ENCODE measurements at regions not wholly inside any gene's neighbourhood (a gene's known extent, or its start where the extent isn't known, plus 50 kb on each side); places are given as distances from the start of the nearest gene placed in this dataset.

DNA sequence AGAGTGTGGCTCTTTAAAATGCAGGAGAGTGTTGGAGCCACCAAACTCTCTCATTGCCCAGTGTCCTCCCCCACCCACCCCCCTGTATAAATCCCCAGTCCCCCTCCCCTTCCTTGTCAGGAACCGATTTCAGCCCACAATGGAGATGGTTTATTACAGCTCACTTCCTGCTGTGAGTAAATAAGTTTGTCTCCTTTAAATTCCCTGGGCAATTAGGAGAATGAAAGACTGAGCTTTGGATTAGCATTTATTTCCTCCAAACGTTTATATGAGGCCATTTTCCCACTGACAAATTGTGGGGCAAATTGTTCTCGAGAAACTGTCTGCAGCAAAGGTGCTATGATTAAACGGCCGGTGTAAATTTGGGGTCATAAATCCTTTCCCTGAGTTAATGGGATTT lies 128.8 kb downstream of the DHX35 start:
- Histone ChIP-seq H3K79me2 (ENCODE audit: control insufficient read depth, insufficient read depth, low read length) (no peaks in the 10 kb centered on the region), H3K36me3 (ENCODE audit: control insufficient read depth in 2 of 2, extremely low read depth in 1 of 2, insufficient read depth in 2 of 2, low read length in 2 of 2) (no peaks in the 10 kb centered on the region), H3K4me2 (ENCODE audit: insufficient read depth, low read length) (no peak overlapping the region), H2AFZ (ENCODE audit: low read depth, low read length) (no peak overlapping the region), H3K27me3 (ENCODE audit: control insufficient read depth in 2 of 2, insufficient read depth in 2 of 2, low read length in 2 of 2) (peaks cover 0 to 1% of the 10 kb centered on the region in 2 experiments), H3K9me3 (replicated peaks; ENCODE audit: control insufficient read depth, insufficient read depth, low read length) (no peaks in the 10 kb centered on the region), H3K9me1 (replicated peaks; ENCODE audit: control insufficient read depth, extremely low read depth, insufficient read depth, low read length) (no peaks in the 10 kb centered on the region), H4K20me1 (replicated peaks; ENCODE audit: control insufficient read depth, extremely low read depth, insufficient read depth, low read length) (no peaks in the 10 kb centered on the region), H3K4me1 (ENCODE audit: control insufficient read depth, extremely low read depth, insufficient read depth, low read length) (no peaks in the 10 kb centered on the region), H3K4me3 (replicated peaks in 1 of 3; ENCODE audit: insufficient read depth in 1 of 3, low read depth in 1 of 3, low read length in 3 of 3) (no peak overlapping the region), H3K27ac (ENCODE audit: insufficient read depth, low read depth, low read length) (no peak overlapping the region), H3K9ac (replicated peaks; ENCODE audit: extremely low read depth, insufficient read depth, low read length) (no peak overlapping the region)
- dilution Hi-C loops (cut with MboI; ENCODE audit: extremely low pct_ligation_motif_present, low sequenced_read_pairs) (no loop called here), intact Hi-C loops (cut with micrococcal nuclease) (no loop called here)
- BruUV-seq (replicated peaks): no TSS peak
- FAIRE-seq (no peak), DNase-seq (ENCODE audit: low read depth, low spot score) (no peak)
- POLR2A ChIA-PET: interaction anchor here (0.7 kb wide), 1 partner anchor 20 kb away, joined by 3 read pairs; no protein-coding TSS in a partner anchor
- CTCF ChIA-PET: interaction anchor here (0.8 to 1.0 kb wide), 3 partner anchors 10 to 1872 kb away, joined by 3 to 4 read pairs (median 4); no protein-coding TSS in a partner anchor
- TF ChIP-seq, protein P1, sequence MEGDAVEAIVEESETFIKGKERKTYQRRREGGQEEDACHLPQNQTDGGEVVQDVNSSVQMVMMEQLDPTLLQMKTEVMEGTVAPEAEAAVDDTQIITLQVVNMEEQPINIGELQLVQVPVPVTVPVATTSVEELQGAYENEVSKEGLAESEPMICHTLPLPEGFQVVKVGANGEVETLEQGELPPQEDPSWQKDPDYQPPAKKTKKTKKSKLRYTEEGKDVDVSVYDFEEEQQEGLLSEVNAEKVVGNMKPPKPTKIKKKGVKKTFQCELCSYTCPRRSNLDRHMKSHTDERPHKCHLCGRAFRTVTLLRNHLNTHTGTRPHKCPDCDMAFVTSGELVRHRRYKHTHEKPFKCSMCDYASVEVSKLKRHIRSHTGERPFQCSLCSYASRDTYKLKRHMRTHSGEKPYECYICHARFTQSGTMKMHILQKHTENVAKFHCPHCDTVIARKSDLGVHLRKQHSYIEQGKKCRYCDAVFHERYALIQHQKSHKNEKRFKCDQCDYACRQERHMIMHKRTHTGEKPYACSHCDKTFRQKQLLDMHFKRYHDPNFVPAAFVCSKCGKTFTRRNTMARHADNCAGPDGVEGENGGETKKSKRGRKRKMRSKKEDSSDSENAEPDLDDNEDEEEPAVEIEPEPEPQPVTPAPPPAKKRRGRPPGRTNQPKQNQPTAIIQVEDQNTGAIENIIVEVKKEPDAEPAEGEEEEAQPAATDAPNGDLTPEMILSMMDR (IDR thresholded peaks at IDR 0.05; ENCODE audit: extremely low read depth in 1 of 2, insufficient read depth in 1 of 2, low read depth in 1 of 2, low read length in 2 of 2): no peak
- TF ChIP-seq MYC (IDR thresholded peaks at IDR 0.05; ENCODE audit: low read depth, low read length) (no peak), POLR2A (IDR thresholded peaks at IDR 0.05; ENCODE audit: low read depth, low read length) (no peak), GATA2 (IDR thresholded peaks at IDR 0.05; ENCODE audit: insufficient read depth, insufficient read length, low read depth, low read length) (no peak), POLR2AphosphoS5 (IDR thresholded peaks at IDR 0.05; ENCODE audit: insufficient read depth, low read depth, low read length) (no peak), JUN (IDR thresholded peaks at IDR 0.05; ENCODE audit: borderline replicate concordance, insufficient read depth, insufficient read length, low read depth) (no peak), FOS (IDR thresholded peaks at IDR 0.05; ENCODE audit: borderline replicate concordance, insufficient read depth, low read length) (no peak), EZH2 (IDR thresholded peaks at IDR 0.05; ENCODE audit: borderline replicate concordance, low read depth, low read length, severe bottlenecking) (no peak)
- TF ChIP-seq, protein P2, sequence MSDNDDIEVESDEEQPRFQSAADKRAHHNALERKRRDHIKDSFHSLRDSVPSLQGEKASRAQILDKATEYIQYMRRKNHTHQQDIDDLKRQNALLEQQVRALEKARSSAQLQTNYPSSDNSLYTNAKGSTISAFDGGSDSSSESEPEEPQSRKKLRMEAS (IDR thresholded peaks at IDR 0.05; ENCODE audit: insufficient read depth, insufficient read length): no peak
